ENCODE measurements at regions not wholly inside any gene's neighbourhood (a gene's known extent, or its start where the extent isn't known, plus 50 kb on each side); places are given as distances from the start of the nearest gene placed in this dataset.

DNA sequence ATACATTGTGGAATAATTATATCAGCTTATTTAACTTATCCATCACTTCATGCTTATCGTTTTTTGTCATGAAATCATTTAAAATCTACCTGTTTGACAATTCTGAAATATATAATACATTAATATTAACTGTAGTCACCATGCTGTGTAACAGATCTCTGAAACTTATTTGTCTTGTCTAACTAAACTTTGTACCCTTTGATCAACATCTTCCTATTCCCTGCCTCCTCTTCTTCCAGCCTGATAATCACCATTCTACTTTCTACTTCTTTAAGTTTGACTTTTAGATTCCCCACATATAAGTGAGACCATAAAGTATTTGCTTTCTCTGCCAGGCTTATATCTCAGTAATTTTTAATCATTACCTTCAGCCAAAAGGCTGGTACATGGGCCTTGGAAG, 134.2 kb upstream of the LINC00305 start:
- no peak for DNase-seq

DNA sequence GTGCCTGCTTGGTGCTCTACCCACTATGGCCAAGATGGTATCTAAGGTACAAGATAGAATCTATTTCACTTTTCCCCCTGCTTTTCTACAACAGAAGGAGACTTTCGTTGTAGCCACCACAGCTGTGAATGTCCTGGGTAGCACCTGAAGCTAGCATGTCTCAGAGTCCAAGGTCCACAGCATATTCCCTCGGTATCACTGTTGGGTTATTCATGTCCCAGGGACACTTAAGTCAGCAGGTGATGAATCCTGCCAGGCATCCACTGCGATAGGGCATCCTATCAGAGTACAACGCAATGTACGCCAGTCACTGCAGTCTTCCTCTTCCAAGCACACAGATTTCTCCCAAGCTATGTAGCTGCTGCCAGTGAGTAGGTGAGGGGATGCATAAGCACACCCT, 129.1 kb upstream of the LINC00305 start:
- no peak for DNase-seq

DNA sequence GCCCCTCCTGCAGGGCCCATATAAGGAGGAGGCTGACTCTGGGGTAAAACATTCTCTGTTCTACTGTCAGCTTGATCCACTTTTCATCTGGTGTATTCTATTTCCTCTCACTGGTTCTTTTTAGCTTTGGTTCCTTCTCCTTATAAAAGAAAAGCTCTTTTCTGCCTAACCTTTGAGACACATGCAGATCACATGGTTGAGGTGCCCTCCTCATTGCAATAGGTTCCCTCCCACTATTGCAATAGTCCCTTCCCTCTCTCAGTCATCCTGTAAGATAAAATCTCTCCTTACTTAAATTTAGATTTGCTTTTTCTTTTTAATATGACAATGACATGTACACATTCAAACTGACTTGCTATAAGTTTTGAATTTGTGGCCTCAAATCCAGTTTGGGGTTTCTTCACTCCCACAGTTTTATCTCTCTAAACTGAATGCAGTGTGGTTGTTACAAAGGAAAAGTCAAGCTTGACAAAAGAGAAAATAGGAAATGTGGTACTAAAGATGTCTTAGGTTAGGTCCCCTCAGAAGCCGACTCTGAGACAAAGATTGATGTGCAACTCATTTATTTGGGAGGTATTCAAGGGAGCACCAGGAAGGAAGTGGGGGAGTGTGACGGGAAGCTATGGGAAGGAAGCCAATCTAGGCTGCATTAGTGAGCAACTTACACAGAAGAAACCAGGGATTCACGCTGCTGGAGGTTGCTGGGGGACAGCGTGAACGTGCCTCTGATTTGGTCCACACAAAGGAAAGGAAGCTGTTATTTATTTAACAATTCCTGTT, 127.6 kb upstream of the LINC00305 start:
- DNase-seq: no peak

DNA sequence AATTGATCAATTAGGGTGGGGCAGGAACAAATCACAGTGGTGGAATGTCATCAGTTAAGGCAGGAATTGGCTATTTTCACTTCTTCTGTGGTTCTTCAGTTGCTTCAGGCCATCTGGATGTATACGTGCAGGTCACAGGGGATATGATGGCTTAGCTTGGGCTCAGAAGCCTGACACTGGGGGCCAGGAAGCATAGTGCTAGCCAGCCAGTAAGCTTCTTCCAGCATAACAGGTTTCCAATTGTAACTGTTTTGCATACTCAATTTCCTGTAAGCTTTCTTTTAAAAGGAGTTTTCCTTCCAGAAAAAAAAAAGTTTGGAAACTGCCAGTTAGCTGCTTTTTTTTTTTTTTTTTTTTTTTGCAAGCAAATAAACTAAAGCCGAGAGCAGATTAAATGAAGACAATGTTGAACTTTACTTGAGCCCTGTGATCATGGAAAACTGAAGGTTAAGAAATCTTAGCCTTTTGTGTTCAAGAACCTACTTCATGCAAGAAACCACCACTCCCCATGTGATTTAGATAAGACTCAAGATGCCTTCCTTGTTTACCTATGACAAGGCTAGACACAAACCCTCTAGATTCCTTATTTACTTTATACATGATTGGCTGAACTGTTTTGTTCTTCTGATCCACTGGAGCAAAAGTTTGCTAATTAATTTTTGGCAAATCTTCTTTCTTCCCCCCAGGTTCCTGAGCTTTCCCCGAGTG, 126.9 kb upstream of the LINC00305 start:
- no peak for DNase-seq

DNA sequence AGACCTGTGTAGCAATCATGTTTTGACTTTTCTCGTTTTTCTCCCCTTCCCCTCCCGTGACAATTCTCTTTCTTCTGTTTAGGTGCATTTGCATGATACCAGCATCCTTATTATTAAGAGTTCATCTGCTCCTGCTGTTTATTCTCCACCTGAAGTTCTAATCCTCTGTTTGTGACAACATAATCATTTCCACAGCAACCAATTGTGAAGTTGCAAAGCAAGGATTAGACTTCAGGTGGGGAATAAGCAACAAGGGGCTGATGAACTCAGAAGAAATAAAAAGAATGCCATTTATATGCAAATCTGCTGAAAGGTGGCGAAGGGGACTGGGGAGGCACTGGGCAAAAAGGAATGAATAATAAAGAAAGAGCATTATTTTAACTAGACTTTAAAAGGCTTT, 124.8 kb upstream of the LINC00305 start:
- no peak for DNase-seq

DNA sequence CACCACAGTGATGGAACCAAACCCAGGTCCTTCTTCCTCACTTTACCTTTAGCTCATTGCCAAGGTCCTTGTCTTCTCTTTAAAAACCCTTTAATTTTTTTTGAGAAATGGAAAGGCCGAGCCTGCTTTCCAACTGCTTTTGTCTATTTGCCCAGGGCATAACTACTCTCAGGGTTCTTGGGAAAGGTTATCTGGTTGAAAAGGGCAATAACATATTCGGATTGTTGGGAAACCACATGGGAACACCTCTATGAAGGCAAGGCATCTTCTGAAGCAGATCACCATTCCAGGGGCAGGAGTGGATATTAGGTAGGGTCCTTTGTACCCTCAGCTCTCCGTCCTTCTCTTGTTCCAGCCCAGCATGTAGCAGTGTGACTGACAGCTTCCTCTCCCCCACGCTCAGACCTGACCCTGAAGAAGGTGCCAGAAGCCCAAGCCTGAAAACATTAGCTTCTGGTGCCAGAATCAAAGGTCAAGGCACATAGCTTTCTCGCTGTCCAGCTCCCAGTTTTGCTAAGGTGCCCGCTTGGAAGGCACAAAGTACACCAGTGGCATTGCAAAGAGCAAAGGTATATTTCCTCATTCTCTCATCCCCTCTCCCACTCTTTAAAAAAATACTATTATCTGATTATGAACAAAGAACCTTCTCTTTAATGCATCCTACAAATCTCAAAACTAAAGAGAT, 123.2 kb upstream of the LINC00305 start:
- no peak for DNase-seq

DNA sequence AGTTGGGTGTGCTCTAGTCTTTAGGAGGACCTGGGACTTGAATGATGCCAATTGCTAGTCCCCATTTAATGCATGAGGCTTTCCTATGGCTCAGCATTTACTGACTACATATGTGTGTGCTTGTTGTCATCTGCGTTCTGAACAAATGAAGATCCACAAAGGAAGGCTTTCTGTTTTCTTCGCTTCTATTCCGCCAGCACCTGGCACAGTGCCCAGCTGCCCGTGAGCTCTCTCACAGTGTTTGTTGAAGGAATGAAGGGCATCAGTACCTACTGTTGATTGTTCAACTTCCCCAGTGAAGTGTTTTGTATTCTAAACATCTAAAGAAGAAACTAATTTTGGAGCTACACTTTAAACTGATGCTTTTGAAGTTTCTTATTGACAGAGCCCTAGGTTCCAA, 122.4 kb upstream of the LINC00305 start:
- DNase-seq: no peak

DNA sequence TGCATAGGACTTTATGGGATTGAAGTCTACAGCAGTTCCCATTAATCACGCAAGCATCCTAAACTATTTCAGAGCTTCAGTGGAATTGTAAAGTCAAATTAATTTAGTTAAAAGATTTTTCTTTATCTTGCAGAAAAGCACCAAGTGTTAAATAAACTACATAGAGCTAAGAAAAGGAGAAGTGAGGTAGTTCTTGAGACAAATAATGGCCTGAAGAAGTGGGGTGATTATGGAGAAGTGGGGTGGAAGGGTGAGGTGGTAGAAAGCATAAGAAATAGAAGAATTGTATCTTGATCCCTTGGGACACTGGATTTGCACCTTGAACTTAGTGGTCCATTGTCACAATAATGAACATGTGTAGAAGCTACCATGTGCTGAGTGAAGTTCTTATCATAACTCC, 121.7 kb upstream of the LINC00305 start:
- DNase-seq: no peak

DNA sequence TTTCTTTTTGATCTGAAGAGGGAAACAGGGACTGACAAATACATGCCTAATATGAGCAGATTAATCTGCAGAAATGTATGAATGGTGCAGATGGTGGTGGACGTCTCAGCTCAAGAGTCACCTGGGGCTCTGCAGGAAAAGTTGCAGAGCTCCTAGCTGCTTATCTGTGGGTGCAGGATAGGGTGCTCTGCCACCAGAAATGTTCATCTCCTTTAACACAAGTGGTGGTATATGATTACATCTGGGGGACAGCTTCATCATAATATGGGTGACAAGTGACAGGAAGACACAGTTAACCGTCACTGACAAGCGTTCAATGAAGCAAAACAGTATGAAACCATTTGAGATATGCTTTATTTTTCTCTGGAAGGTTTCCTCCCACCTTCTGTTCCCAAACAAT, 121.2 kb upstream of the LINC00305 start:
- DNase-seq: no peak

DNA sequence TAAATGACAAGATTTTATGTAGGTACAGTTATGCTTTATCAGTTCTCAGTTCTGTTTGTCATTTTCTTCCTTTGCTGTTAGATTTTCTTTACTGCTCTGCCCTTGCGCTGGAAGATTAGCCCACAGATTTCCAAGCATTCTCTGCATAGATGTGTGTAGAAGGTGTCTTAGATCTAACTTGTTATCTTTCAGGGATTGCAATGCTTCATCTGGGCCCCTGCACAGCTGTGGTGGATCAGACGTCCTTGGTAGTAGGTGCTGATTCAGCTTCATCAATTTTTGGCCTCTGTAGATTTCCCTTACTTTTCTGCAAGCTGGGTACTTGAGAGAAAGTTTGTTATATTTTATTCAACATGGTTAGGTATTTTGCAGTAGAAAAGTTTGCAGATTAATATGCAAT, 115.3 kb upstream of the LINC00305 start:
- no peak for DNase-seq

DNA sequence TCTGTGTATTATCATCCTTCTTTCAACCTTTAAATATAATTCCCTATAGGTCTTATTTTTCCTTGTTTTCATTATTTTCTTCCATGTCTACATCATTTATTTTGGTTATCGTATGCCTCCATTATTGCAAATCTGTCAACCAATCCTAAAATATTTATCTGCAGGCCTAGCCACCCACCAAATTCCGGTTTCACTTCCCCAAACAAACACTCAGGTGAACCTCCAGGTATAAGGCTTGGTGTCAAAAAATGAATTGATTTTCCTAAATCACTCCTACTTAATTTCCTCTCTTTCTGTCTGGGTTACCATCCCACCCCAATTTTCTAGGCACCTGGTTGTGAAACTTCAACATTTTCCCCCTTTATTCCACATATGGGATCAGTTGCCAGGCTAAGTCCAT, 111.9 kb upstream of the LINC00305 start:
- no peak for DNase-seq

DNA sequence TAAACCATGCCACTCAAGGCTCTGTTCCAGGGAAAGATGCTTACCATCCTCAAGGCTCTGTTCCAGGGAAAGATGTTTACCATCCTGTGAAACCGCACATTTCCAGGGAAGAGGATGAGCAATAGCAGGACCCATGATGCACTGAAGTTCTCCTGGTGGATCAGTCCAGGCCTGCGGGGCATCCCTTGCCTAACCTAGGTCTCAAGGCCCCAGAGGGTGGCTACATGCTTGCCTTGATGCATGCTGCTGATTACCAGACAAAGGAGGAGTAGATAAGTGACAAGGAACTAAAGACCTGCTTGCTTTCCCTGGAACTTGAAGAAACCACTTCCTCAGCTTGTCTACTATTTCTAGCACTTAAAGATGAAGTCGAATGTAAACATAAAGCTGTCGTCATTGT, 111.0 kb upstream of the LINC00305 start:
- no peak for DNase-seq

DNA sequence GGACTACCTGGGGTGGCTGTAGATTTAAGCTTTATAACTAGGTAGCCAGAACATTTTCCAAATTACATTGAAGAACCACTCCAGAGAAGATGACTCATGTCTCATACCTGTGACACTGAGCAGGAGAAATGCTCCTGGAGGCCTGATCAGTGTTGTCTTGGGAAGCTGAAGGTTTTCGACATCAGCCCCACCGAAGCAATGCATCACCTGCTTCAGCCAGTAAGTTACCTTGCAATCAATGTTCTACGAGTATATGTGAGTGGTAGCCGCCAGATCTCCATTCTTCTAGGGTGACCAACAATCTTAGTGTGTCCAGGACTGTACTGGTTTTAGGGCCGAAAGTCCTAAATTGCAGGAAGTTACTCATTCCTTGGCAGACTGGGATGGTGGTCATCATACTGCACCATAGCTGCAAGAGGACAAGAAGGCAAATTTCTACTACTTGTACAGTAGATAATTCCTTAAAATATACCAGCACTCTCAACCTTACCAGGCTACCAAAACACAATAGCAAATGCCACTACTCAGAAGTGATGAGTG, 109.3 kb upstream of the LINC00305 start:
- no peak for DNase-seq

DNA sequence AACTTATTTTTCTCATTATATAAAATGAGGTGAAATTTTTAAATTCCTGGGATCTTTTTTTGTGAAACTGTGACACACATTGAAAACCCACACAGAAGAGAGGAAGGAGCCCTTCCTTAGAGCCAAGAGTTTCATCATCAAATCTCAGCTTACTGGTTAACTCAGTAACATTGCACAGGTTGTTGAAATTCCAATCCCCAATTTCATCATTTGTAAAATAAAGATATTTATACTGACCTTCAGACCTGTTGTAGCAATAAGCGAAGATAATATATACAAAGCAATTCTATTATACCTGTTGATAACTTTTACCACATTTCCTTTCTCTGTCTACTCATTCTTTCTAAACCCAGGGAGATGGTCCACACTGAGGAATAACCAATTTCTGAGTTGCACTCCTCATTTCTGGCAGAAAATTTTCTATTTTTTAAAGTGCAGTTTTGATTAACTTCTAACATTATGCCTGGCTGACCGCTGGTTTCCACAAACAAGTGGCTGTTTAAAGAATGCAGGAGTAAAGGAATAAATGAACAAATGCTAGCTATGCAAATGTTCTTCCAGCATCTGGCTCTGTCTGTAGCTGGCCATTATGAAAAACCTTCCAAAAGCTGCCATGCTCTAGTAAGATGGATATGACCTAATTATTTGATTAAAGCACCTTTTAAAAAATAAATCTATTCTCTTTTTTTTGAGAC, 105.7 kb upstream of the LINC00305 start:
- DNase-seq: no peak

DNA sequence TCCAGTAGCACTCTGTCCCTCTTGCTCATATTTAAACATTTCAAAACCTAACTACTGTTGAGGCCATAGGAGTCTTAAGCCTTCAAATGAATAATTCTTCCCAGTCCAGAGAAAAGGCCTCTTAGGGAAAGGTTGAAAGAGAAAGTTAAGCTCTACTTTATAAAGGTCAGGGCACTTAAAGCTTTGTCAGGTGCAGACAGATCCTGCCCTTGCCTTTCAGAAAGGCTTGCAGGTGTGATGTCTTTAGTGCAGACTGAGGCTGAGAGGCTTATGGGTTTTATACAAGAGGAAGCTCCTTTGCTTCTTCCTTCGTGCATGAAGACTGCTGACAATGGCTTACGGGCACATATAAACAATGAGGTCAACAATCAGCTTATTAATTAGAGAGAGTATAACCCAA, 105.0 kb upstream of the LINC00305 start:
- no peak for DNase-seq

DNA sequence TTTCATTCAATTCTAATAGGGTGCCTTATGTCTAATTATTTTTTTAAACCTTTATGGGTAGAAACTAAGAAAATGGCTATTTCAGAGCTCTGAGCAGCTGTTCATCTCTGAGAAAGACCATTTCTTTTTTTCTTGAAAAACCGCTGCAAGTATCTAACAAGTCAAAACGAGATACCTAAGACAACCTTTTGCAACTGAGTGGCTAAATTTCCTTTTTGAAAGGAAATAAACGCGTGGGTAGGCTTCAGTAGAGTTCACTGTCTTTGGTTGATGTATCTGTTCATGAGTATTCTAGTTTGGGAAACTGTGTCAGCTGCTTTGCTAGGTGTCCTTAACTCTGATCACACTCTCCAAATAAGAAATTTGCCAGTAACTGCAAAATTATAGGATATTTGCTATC, 104.3 kb upstream of the LINC00305 start:
- DNase-seq: no peak

DNA sequence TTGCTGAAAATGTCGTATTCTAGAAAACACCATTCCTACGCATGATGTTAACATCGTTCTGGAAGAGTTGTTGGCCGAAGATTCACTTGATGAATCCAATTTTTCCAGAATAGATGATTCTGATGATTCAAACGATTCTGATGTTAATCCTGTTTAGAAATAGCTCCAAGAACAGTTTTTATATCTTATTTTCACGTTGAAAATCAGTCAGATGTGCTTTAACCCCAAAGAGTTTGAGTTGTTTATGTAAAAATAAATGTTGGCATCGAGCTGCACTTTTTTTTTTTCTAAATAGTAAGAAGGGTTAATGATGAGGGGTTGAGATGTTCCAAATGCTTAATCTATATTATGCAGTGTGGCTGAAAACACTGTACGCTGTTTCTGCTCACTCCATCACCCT, 99.9 kb upstream of the LINC00305 start:
- DNase-seq: no peak

DNA sequence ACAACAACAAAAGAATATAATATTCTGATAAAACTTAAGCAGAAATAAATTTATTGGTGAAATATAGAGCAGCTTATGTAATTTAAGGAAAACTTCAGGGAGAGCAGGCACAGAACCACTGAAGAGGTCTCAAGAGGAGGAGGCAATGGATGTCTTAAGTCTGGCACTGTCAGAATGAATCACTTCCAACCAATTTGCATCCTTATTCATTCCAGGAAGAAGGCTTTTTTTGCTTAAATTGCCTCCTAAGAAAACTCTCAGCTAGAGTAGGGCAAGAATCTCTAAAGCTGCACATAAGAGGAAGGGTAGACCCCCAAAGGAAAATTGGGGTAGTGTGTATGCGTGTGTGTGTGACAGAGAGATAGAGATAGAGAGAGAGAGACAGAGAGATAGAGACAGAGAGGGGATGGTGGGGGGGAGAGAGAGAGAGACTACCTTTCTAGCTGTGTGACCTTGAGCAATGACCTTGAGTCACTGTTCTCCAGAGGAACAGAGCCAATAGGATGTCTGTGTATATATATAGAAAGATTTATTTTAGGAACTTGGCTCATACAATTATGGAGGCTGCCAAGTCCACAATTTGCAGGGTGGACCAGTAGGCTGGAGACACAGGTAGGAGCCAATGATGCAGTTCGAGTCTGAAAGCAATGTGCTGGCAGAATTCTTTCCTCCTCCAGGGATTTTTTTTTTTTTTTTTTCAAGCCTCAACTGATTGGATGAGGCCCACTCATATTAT, 96.4 kb upstream of the LINC00305 start:
- DNase-seq: peak; percentile 6

DNA sequence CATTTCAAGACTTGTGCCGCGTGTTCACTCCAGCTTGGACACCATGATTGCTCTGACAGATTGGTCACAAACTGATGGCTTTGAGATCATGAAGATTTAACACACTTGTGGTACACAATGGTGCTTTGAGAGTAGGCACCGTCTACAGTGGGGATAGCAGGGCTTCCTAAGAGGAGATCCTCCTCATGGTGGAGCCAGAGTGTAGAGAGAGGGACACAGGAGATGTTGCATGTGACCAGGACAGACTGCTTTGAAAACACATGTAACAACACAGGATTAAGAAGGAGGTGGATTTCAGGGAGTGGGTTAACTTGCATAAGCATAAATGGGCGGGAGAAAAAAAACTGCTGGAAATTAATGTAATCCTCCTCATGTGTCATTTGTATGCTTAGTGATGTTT, 95.7 kb upstream of the LINC00305 start:
- DNase-seq: no peak

DNA sequence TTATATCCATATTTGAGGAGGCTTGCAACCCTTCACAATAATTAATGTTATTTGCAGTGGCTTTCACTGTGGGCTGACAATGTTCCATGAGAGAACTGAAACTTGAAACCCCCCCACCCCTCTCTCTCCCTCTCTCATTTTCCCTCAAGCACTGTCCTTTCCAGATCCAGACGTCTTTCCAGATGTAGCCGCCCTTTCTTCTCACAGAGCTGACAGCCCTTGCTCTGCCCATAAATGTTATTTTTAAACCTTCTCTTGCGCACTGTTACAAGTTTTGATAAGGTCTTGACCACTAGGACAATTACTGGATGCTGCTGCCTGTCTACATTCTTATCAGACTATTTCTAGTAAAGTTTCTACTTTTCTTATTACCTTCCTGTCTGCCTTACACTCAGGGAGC, 91.4 kb upstream of the LINC00305 start:
- DNase-seq: no peak

DNA sequence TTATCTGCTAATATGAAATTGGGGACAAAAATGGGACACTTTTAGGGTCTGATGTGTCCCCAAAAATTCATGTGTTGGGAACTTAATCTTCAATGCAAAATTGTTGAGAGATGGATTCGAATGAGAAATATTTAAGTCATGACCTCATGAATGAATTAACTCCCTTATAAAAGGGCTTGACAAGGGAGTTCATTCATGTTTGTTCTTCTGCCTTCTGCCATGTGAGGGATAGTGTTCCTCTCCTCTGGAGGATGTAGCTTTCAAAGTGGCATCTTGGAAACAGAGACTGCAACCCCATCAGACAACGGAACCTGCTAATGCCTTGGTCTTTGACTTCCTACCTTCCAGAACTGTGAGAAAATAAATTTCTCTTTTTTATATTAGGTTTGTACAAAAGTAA, 89.2 kb upstream of the LINC00305 start:
- no peak for DNase-seq

DNA sequence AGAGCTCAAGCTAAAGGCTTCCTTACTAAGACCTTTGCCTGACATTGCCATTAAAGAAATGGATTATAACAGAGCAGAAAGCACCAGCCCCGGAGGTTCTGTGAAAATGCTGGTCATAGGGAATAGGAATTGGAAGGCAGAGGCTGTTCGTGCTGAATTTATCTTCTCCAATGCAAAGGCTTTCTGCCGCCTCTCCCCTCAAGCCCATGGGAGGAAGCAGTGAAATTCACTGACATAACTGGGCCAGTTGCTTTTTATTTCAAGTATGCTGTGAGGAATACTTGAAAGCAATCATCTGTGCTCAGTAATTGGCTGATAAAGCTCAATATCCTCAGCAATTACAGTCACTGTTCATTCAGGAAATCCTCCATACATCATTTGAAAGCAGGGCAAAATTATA, 85.4 kb upstream of the LINC00305 start:
- no peak for DNase-seq
